Gastroesophageal sphincter (tissue), 3 donors: ENCODE measurements at regions not wholly inside any gene's neighbourhood (a gene's known extent, or its start where the extent isn't known, plus 50 kb on each side); places are given as distances from the start of the nearest gene placed in this dataset.

ENCODE experiments used
- EP300 ChIP-seq: sonication (generic); formaldehyde crosslinking; IDR thresholded peaks from one replicate; pipeline ENCODE4 v1.6.1; 2017; ENCODE audit warnings: antibody characterized with exemption, mild to moderate bottlenecking
- POLR2A ChIP-seq, 2 donors: fragments of 450-650 bp; IDR thresholded peaks; one replicate each; pipeline ENCODE4 v1.6.1; 2017; ENCODE audit warnings: antibody characterized with exemption in 2 of 2, mild to moderate bottlenecking in 2 of 2, moderate library complexity in 1 of 2
- POLR2AphosphoS5 ChIP-seq: sonication (generic); formaldehyde crosslinking; IDR thresholded peaks from one replicate; pipeline ENCODE4 v1.6.1; 2017; ENCODE audit warnings: antibody characterized with exemption
- TF ChIP-seq, protein P1 (sequence below), 4 experiments: fragments of 200-600 bp in 2 of 4; fragments of 450-650 bp in 2 of 4; sonication (generic) in 1 of 4; IDR thresholded peaks; one replicate each; pipeline ENCODE4 v1.5.1; 2017 to 2019; ENCODE audit warnings: antibody characterized with exemption in 4 of 4, mild to moderate bottlenecking in 2 of 4, moderate library complexity in 2 of 4

DNA sequence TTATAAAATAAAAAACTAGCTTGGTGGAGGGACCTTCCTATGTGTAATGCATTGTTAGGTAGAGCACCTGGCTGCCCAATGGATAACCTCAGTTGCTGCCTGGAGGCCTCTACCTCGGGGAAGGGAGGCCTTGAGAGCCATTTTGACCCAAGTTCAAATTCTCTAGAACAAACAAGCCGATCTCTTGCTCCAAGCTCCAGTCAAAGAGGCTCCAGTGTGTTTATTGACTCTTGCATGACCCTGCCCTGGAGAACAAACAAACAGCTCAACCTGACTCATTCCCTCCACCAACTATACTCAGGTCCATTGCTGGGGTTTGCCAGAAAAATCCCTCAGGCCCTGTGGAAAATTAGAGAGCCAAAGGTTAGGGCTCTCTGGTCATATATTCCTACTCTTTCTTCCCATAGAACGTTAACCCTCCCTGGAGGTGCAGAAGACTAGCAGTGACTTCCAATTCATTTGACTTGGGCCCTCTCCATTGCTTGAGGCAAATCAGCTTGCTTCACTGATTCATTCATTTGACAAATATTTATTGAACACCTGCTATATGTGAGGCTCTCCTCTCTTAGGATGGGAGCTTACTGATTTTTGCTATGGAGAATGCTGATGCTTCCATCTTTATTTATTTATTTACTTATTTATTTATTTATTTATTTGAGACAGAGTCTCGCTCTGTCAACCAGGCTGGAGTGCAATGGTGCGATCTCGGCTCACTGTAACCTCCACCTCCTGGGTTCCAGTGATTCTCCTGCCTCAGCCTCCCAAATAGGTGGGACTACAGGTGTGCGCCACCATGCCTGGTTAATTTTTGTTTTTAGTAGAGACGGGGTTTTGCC is 73.7 kb upstream of the CISTR start:
- TF ChIP-seq EP300 (no peak), POLR2A (IDR thresholded peaks at IDR 0.05) (no peak), POLR2AphosphoS5 (no peak)
- TF ChIP-seq, protein P1, sequence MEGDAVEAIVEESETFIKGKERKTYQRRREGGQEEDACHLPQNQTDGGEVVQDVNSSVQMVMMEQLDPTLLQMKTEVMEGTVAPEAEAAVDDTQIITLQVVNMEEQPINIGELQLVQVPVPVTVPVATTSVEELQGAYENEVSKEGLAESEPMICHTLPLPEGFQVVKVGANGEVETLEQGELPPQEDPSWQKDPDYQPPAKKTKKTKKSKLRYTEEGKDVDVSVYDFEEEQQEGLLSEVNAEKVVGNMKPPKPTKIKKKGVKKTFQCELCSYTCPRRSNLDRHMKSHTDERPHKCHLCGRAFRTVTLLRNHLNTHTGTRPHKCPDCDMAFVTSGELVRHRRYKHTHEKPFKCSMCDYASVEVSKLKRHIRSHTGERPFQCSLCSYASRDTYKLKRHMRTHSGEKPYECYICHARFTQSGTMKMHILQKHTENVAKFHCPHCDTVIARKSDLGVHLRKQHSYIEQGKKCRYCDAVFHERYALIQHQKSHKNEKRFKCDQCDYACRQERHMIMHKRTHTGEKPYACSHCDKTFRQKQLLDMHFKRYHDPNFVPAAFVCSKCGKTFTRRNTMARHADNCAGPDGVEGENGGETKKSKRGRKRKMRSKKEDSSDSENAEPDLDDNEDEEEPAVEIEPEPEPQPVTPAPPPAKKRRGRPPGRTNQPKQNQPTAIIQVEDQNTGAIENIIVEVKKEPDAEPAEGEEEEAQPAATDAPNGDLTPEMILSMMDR (IDR thresholded peaks at IDR 0.05), result no peak
